H1 (cell line): ENCODE measurements at regions not wholly inside any gene's neighbourhood (a gene's known extent, or its start where the extent isn't known, plus 50 kb on each side); places are given as distances from the start of the nearest gene placed in this dataset. TPM values are rescaled to one million over a fixed set of nuclear protein-coding genes. Genes with fewer than 3 reads are reported as not detected.
"Not testable (repeated sequence)": the region's sequence is repeated elsewhere in the genome, so short reads cannot be mapped to it uniquely, and the experiment has no call there.

ENCODE experiments used
- CTCF ChIA-PET: fragments of 300-600 bp; sonication (Branson Sonifier 250); formaldehyde crosslinking; loops from one replicate; lab custom pipeline; 2021; ENCODE audit not compliant: partially characterized antibody; lab: Charles Lee
- POLR2A ChIA-PET: fragments of 300-600 bp; sonication (Branson Sonifier 250); formaldehyde crosslinking; loops from one replicate; lab custom pipeline; 2021; ENCODE audit warnings: inconsistent platforms; ENCODE audit not compliant: partially characterized antibody; lab: Charles Lee
- DNase-seq, 2 experiments: peaks; one replicate each; pipeline versions ENCODE4 v3.0.0 to v3.0.0-alpha.2; 2010 to 2022; ENCODE audit warnings: low spot score in 2 of 2, low read depth in 1 of 2, mixed read lengths in 1 of 2
- FAIRE-seq: peaks from 2 replicates; lab custom pipeline; 2011; peaks lifted over from hg19 to GRCh38; lab: Jason Lieb, UNC
- H2AFZ ChIP-seq: 2 replicates; pipeline ENCODE4 v1.8.1; 2012; ENCODE audit warnings: low read length, inconsistent platforms
- H2AK5ac ChIP-seq: 2 replicates; pipeline ENCODE4 v1.6.1; 2013; ENCODE audit warnings: low read depth, low read length
- H2BK120ac ChIP-seq: replicated peaks from 2 replicates; pipeline ENCODE3; 2013; ENCODE audit warnings: low read depth, low read length, inconsistent platforms
- H2BK12ac ChIP-seq: 2 replicates; pipeline ENCODE4 v1.6.1; 2013; ENCODE audit warnings: low read depth, low read length
- H2BK15ac ChIP-seq: 2 replicates; pipeline ENCODE4 v1.6.1; 2013; ENCODE audit warnings: low read length
- H2BK20ac ChIP-seq: 2 replicates; pipeline ENCODE4 v1.6.1; 2013; ENCODE audit warnings: low read length
- H2BK5ac ChIP-seq: 2 replicates; pipeline ENCODE4 v1.6.1; 2013; ENCODE audit warnings: low read depth, low read length
- H3K14ac ChIP-seq: 2 replicates; pipeline ENCODE4 v1.6.1; 2013; ENCODE audit warnings: inconsistent platforms; ENCODE audit not compliant: insufficient read length
- H3K18ac ChIP-seq: 2 replicates; pipeline ENCODE4 v1.6.1; 2013; ENCODE audit warnings: low read length; ENCODE audit errors: extremely low read depth
- H3K23ac ChIP-seq: 2 replicates; pipeline ENCODE4 v1.6.1; 2013; ENCODE audit warnings: inconsistent platforms; ENCODE audit not compliant: insufficient read length
- H3K23me2 ChIP-seq: 2 replicates; pipeline ENCODE4 v1.6.1; 2013; ENCODE audit warnings: low read depth, low read length
- H3K27ac ChIP-seq: 2 replicates; pipeline ENCODE4 v1.6.1; 2011; ENCODE audit warnings: low read depth, low read length, inconsistent platforms
- H3K27me3 ChIP-seq, 4 experiments: replicated peaks in 1 of 4; 1 replicate in 1 of 4; 2 replicates in 3 of 4; pipeline versions ENCODE4 v1.6.1 to v1.8.1; 2011 to 2013; ENCODE audit warnings: low read length in 3 of 4, mild to moderate bottlenecking in 3 of 4, inconsistent platforms in 2 of 4, mixed read lengths in 2 of 4, moderate library complexity in 1 of 4; ENCODE audit not compliant: control insufficient read depth in 3 of 4, insufficient read depth in 3 of 4; ENCODE audit errors: extremely low read depth in 1 of 4
- H3K36me3 ChIP-seq, 4 experiments: 2 replicates each; pipeline versions ENCODE4 v1.6.1 to v1.8.1; 2011 to 2013; ENCODE audit warnings: mild to moderate bottlenecking in 4 of 4, low read length in 3 of 4, moderate library complexity in 2 of 4, control low read depth in 1 of 4, inconsistent platforms in 1 of 4; ENCODE audit not compliant: insufficient read depth in 4 of 4, control insufficient read depth in 2 of 4
- H3K4ac ChIP-seq: replicated peaks from 2 replicates; pipeline ENCODE3; 2013; ENCODE audit warnings: low read length, low read depth, mixed read lengths, inconsistent platforms; ENCODE audit not compliant: insufficient read length
- H3K4me1 ChIP-seq, 4 experiments: replicated peaks in 1 of 4; 1 replicate in 1 of 4; 2 replicates in 3 of 4; pipeline versions ENCODE4 v1.6.1 to v1.8.1; 2011 to 2013; ENCODE audit warnings: low read length in 3 of 4, inconsistent platforms in 2 of 4, mixed read lengths in 1 of 4; ENCODE audit not compliant: insufficient read depth in 4 of 4, control insufficient read depth in 3 of 4
- H3K4me2 ChIP-seq, 2 experiments: 2 replicates each; pipeline versions ENCODE4 v1.6.1 to v1.8.1; 2011 to 2013; ENCODE audit warnings: low read depth in 2 of 2, low read length in 2 of 2, control low read depth in 1 of 2, inconsistent platforms in 1 of 2, mild to moderate bottlenecking in 1 of 2; ENCODE audit not compliant: insufficient read depth in 1 of 2
- H3K4me3 ChIP-seq, 4 experiments: fragments of 200-600, 300-600 bp in 1 of 4; sonication (generic), shearing (Covaris generic), sonication (Bioruptor Twin) in 1 of 4; 2 replicates each; pipeline versions ENCODE4 v1.5.1 to v1.8.1; 2011 to 2016; ENCODE audit warnings: low read length in 4 of 4, low read depth in 3 of 4, control low read depth in 2 of 4, inconsistent platforms in 2 of 4, mild to moderate bottlenecking in 2 of 4, mixed read lengths in 1 of 4, moderate library complexity in 1 of 4; ENCODE audit not compliant: insufficient read depth in 2 of 4; ENCODE audit errors: extremely low read depth in 1 of 4
- H3K56ac ChIP-seq: replicated peaks from 2 replicates; pipeline ENCODE3; 2013; ENCODE audit warnings: low read depth, mild to moderate bottlenecking, mixed read lengths, low read length, inconsistent platforms; ENCODE audit not compliant: insufficient read length
- H3K79me1 ChIP-seq: 2 replicates; pipeline ENCODE4 v1.6.1; 2013; ENCODE audit warnings: low read depth, low read length, control low read depth
- H3K79me2 ChIP-seq, 2 experiments: 2 replicates each; pipeline versions ENCODE4 v1.6.1 to v1.8.1; 2012 to 2013; ENCODE audit warnings: low read length in 2 of 2, mild to moderate bottlenecking in 2 of 2, inconsistent platforms in 1 of 2; ENCODE audit not compliant: insufficient read depth in 2 of 2, control insufficient read depth in 1 of 2
- H3K9ac ChIP-seq, 4 experiments: replicated peaks in 1 of 4; 1 replicate in 1 of 4; 2 replicates in 3 of 4; pipeline versions ENCODE4 v1.6.1 to v1.8.1; 2011 to 2013; ENCODE audit warnings: low read depth in 3 of 4, low read length in 3 of 4, control low read depth in 2 of 4, mild to moderate bottlenecking in 2 of 4, moderate library complexity in 2 of 4, inconsistent platforms in 1 of 4; ENCODE audit errors: extremely low read depth in 1 of 4
- H3K9me3 ChIP-seq, 2 experiments: 2 replicates each; pipeline versions ENCODE4 v1.6.1 to v1.8.1; 2012 to 2013; ENCODE audit warnings: mild to moderate bottlenecking in 2 of 2, moderate library complexity in 2 of 2, control low read depth in 1 of 2, inconsistent platforms in 1 of 2, low read depth in 1 of 2, low read length in 1 of 2, mixed read lengths in 1 of 2; ENCODE audit not compliant: insufficient read depth in 2 of 2
- H4K20me1 ChIP-seq, 2 experiments: replicated peaks in 1 of 2; 2 replicates each; pipeline versions ENCODE3 to v1.8.1; 2011 to 2013; ENCODE audit warnings: inconsistent platforms in 2 of 2, low read length in 2 of 2, mild to moderate bottlenecking in 1 of 2; ENCODE audit not compliant: insufficient read depth in 2 of 2, control insufficient read depth in 1 of 2
- H4K5ac ChIP-seq: 2 replicates; pipeline ENCODE4 v1.6.1; 2013; ENCODE audit warnings: low read length, low read depth, mixed read lengths, inconsistent platforms; ENCODE audit not compliant: insufficient read length
- H4K8ac ChIP-seq: 2 replicates; pipeline ENCODE4 v1.8.0; 2013; ENCODE audit warnings: mild to moderate bottlenecking, moderate library complexity, low read length, inconsistent platforms; ENCODE audit not compliant: insufficient read depth; ENCODE audit errors: extremely low read depth
- H4K91ac ChIP-seq: replicated peaks from 2 replicates; pipeline ENCODE3; 2013; ENCODE audit warnings: low read length, mixed read lengths, inconsistent platforms; ENCODE audit not compliant: insufficient read length
- WGBS, 2 experiments: shearing (Covaris generic) in 1 of 2; methylation state at CpG; one replicate each; pipeline versions ENCODE4 v1.1.6 to v1.1.7; 2013 to 2015; ENCODE audit warnings: low lambda C conversion rate in 2 of 2, mixed read lengths in 2 of 2, inconsistent platforms in 1 of 2, low coverage in 1 of 2, missing lambda C conversion rate in 1 of 2; ENCODE audit not compliant: insufficient replicate concordance in 2 of 2, insufficient coverage in 1 of 2, insufficient read length in 1 of 2; ENCODE audit errors: extremely low coverage in 1 of 2, missing lambda C conversion rate in 1 of 2; 5-methylcytosine and 5-hydroxymethylcytosine counted together
- small RNA-seq: library from polyadenylated mRNA; stranded (forward); fragments of <200 nt; extraction: miRNeasy Mini kit (QIAGEN cat#:217004); gene quantifications from one replicate; pipeline ENCODE3, GENCODE V24; 2013; ENCODE audit not compliant: insufficient read depth

DNA sequence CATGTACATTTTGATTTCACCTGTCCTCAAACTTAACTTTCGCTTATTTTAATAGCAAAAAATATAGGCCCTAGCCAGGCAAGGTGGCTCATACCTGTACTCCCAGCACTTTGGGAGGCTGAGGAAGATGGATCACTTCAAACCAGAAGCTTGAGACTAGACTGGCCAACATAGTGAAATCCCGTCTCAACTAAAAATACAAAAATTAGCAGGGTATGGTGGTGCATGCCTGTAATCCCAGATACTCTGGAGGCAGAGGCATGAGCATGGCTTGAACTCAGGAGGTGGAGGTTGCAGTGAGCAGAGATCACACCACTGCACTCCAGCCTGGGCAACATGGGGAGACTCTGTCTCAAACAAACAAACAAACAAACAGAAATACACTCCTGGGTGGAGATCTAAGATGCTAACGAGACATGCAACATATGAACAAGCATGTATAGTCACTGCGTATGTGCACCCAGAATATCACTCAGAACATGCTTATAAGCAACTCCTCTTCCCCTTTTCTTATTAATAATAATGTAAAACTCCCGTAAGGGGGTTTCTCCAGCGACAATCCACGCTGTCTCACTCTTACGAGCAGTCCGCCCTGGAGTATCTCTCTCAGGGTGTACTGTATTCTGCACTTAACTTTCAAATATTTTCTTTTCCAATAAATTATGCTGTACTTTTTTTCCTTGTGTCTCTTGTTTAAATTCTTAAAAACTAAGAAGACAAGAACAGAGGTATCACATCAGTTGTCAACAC, 4144.9 kb upstream of the TPTE start:
- CTCF ChIA-PET, H3K79me2 ChIP-seq, H3K36me3 ChIP-seq, H3K4me1 ChIP-seq, H2BK20ac ChIP-seq, H3K27me3 ChIP-seq, POLR2A ChIA-PET, H3K4ac ChIP-seq, H3K4me2 ChIP-seq, H3K9me3 ChIP-seq, H4K5ac ChIP-seq, H3K23me2 ChIP-seq, H3K79me1 ChIP-seq, H3K4me3 ChIP-seq, H4K91ac ChIP-seq, H2BK12ac ChIP-seq, FAIRE-seq, H2BK120ac ChIP-seq, H3K23ac ChIP-seq, H2AFZ ChIP-seq, H4K20me1 ChIP-seq, H2AK5ac ChIP-seq, H2BK5ac ChIP-seq, H3K14ac ChIP-seq, H4K8ac ChIP-seq, H3K9ac ChIP-seq, H2BK15ac ChIP-seq, DNase-seq, H3K56ac ChIP-seq, H3K27ac ChIP-seq, H3K18ac ChIP-seq: not testable (repeated sequence)
- 71% methylated on average over 9 of the region's 9 CpGs; no CpG with 5 or more reads in 1 of the 2 experiments for WGBS, 2 experiments

Small RNA genes lying in the stretch of these regions (small RNA-seq; reads per million reads assigned to genes)
- gene RF00019: not detected
